Upper lobe of right lung (tissue), 1 donor: ENCODE measurements at regions not wholly inside any gene's neighbourhood (a gene's known extent, or its start where the extent isn't known, plus 50 kb on each side); places are given as distances from the start of the nearest gene placed in this dataset.

Experiments
- ATAC-seq: fragments of 200-7000 bp; cut with Tn5 transposase; one replicate; pipeline ENCODE4 v1.9.1; 2020; ENCODE audit warnings: mild to moderate bottlenecking, moderate library complexity
- DNase-seq: peaks from one replicate; pipeline ENCODE4 v3.0.0-alpha.2; 2020
- H3K27ac ChIP-seq: fragments of 200-600 bp; one replicate; pipeline ENCODE4 v1.8.0; 2022
- H3K27me3 ChIP-seq: fragments of 200-600 bp; one replicate; pipeline ENCODE4 v1.8.0; 2022; ENCODE audit warnings: mild to moderate bottlenecking
- H3K36me3 ChIP-seq: fragments of 200-600 bp; one replicate; pipeline ENCODE4 v1.8.0; 2022
- H3K4me1 ChIP-seq: fragments of 200-600 bp; one replicate; pipeline ENCODE4 v1.8.0; 2022
- H3K4me3 ChIP-seq: fragments of 200-600 bp; one replicate; pipeline ENCODE4 v1.8.0; 2022; ENCODE audit warnings: mild to moderate bottlenecking
- H3K9me3 ChIP-seq: fragments of 200-600 bp; one replicate; pipeline ENCODE4 v1.8.0; 2022
- CTCF ChIP-seq: fragments of 200-600 bp; IDR thresholded peaks from one replicate; pipeline ENCODE4 v1.8.0; 2022; ENCODE audit warnings: antibody characterized with exemption
- intact Hi-C: fragments of 100-400 bp; cut with DNase I; formaldehyde crosslinking; loops from one replicate; pipeline ENCODE4 v1.11.0; 2022
- donor health status: DM: no; HTN: yes; CAD: no; lungs with severe emphysema.

- H3K4me1 ChIP-seq: no peaks in the 10 kb centered on the region
- no peaks in the 10 kb centered on the region for H3K36me3 ChIP-seq
- H3K9me3 ChIP-seq: no peaks in the 10 kb centered on the region
- TF ChIP-seq CTCF: no peak
- no peak overlapping the region for H3K4me3 ChIP-seq
- intact Hi-C loops: no loop called here
- H3K27me3 ChIP-seq: no peaks in the 10 kb centered on the region
- no peak for DNase-seq
- H3K27ac ChIP-seq: no peak overlapping the region
- no peak for ATAC-seq
Measured at GRCh38 chrX:39832211-39832610, 265.5 kb downstream of the BCOR start.

DNA sequence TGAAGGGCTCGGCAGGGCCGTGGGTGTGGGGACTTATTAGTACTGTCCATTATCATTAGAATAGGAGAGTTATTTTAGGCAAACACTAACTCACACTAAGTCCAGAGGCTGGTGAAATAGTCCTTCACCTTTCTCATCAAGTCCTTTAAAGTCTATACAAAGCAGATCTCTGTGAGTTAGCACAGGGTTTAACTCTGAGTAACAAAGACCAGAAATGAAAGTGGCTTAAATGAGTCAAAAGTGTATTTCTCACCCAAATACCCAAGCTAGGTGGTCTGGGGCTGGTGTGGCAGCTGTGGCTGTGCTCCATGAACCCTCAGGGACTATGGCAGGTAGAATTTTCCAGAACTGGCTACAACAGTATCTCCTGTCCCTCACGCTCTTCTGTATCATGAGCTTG, 263.2 kb downstream of the BCOR start:
- no peak for TF ChIP-seq CTCF
- Histone ChIP-seq H3K9me3 (no peaks in the 10 kb centered on the region), H3K27me3 (no peaks in the 10 kb centered on the region), H3K4me1 (no peaks in the 10 kb centered on the region), H3K4me3 (no peak overlapping the region), H3K27ac (no peak overlapping the region), H3K36me3 (no peaks in the 10 kb centered on the region)
- ATAC-seq (no peak), DNase-seq (no peak)
- intact Hi-C loops: no loop called here

GRCh38 chrX:39835241-39835640, 262.5 kb downstream of the BCOR start:
- no peak for ATAC-seq
- H3K4me3 ChIP-seq: no peak overlapping the region
- no peaks in the 10 kb centered on the region for H3K4me1 ChIP-seq
- no peak for TF ChIP-seq CTCF
- intact Hi-C loops: no loop called here
- no peaks in the 10 kb centered on the region for H3K36me3 ChIP-seq
- no peaks in the 10 kb centered on the region for H3K9me3 ChIP-seq
- H3K27ac ChIP-seq: no peak overlapping the region
- no peak for DNase-seq
- H3K27me3 ChIP-seq: no peaks in the 10 kb centered on the region

- TF ChIP-seq CTCF: no peak
- no peaks in the 10 kb centered on the region for H3K27me3 ChIP-seq
- H3K9me3 ChIP-seq: no peaks in the 10 kb centered on the region
- intact Hi-C loops: no loop called here
- H3K27ac ChIP-seq: no peak overlapping the region
- no peaks in the 10 kb centered on the region for H3K36me3 ChIP-seq
- ATAC-seq: no peak
- no peaks in the 10 kb centered on the region for H3K4me1 ChIP-seq
- no peak overlapping the region for H3K4me3 ChIP-seq
- DNase-seq: no peak
Measured at GRCh38 chrX:39835776-39836175, 262.0 kb downstream of the BCOR start.

DNA sequence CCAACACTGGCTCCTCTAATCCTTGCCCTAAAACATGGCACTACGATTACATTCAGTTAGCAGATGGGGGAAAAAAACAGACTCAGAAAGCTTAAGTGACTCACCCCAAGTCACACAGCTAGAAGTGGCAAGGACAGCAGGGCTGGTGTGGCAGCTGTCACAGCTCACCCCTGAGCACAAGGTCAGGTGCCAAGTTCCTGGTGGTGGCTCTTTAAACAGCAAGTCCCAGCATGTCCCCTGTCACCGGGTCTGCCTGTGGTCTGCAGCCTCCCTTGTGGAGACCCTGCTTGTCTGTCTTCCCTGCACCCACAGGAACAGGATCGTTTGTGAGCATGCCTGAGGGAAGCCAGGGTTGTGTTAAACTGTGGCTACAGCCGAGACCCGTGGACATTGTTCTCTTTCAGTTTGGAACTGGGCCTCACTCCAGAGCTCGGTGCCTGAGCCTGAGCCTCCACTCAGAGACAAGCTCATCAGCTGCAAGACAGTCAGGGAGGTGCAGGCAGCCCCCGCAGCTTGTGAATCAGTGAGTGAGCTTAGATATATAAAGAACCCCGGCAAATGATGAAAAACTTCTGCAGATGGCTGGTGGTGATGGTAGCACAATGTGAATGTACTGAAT, 260.8 kb downstream of the BCOR start:
- Histone ChIP-seq H3K4me1 (no peaks in the 10 kb centered on the region), H3K9me3 (no peaks in the 10 kb centered on the region), H3K27ac (no peak overlapping the region), H3K27me3 (no peaks in the 10 kb centered on the region), H3K4me3 (no peak overlapping the region), H3K36me3 (no peaks in the 10 kb centered on the region)
- intact Hi-C loops: no loop called here
- TF ChIP-seq CTCF: no peak
- ATAC-seq: no peak
- DNase-seq: no peak

- DNase-seq: no peak
- intact Hi-C loops: no loop called here
- no peak for TF ChIP-seq CTCF
- no peaks in the 10 kb centered on the region for H3K36me3 ChIP-seq
- no peak overlapping the region for H3K4me3 ChIP-seq
- no peaks in the 10 kb centered on the region for H3K4me1 ChIP-seq
- H3K27ac ChIP-seq: no peak overlapping the region
- no peaks in the 10 kb centered on the region for H3K27me3 ChIP-seq
- no peaks in the 10 kb centered on the region for H3K9me3 ChIP-seq
- no peak for ATAC-seq
Measured at GRCh38 chrX:39837688-39838087, 260.1 kb downstream of the BCOR start.
